Pulmonary artery endothelial cell (primary cell): ENCODE measurements at regions not wholly inside any gene's neighbourhood (a gene's known extent, or its start where the extent isn't known, plus 50 kb on each side); places are given as distances from the start of the nearest gene placed in this dataset.

Experiments used
- DNase-seq: peaks from one replicate; pipeline ENCODE4 v3.0.0-alpha.2; 2011; ENCODE audit warnings: low read depth, low spot score

GRCh38 chr9:81195206-81195605, 494.1 kb downstream of the TLE1 start:
- DNase-seq = no peak

- DNase-seq = no peak
Measured at GRCh38 chr9:81193362-81194339, 495.7 kb downstream of the TLE1 start.

GRCh38 chr9:81191222-81191621, 498.1 kb downstream of the TLE1 start:
- DNase-seq = no peak

GRCh38 chr9:81190659-81191058, 498.7 kb downstream of the TLE1 start:
- no peak for DNase-seq

- DNase-seq = no peak
Measured at GRCh38 chr9:81183761-81184160, 505.6 kb downstream of the TLE1 start.

GRCh38 chr9:81182431-81182830, 506.9 kb downstream of the TLE1 start:
- no peak for DNase-seq

GRCh38 chr9:81174023-81174422, 515.3 kb downstream of the TLE1 start:
- no peak for DNase-seq

- DNase-seq = no peak
Measured at GRCh38 chr9:81171689-81172088, 517.7 kb downstream of the TLE1 start.

- DNase-seq = no peak
Measured at GRCh38 chr9:81162361-81162760, 527.0 kb downstream of the TLE1 start.

- no peak for DNase-seq
Measured at GRCh38 chr9:81156381-81156780, 533.0 kb downstream of the TLE1 start.

GRCh38 chr9:81150016-81150625, 539.2 kb downstream of the TLE1 start:
- no peak for DNase-seq

GRCh38 chr9:81146684-81147337, 542.5 kb downstream of the TLE1 start:
- no peak for DNase-seq

GRCh38 chr9:81146241-81146640, 543.1 kb downstream of the TLE1 start:
- no peak for DNase-seq

- no peak for DNase-seq
Measured at GRCh38 chr9:81145331-81145963, 543.9 kb downstream of the TLE1 start.

GRCh38 chr9:81141961-81142360, 547.4 kb downstream of the TLE1 start:
- no peak for DNase-seq

GRCh38 chr9:81137976-81138568, 551.3 kb downstream of the TLE1 start:
- no peak for DNase-seq

- no peak for DNase-seq
Measured at GRCh38 chr9:81132796-81133195, 556.6 kb downstream of the TLE1 start.

GRCh38 chr9:81132318-81132717, 557.0 kb downstream of the TLE1 start:
- DNase-seq = no peak

- DNase-seq = no peak
Measured at GRCh38 chr9:81128701-81129100, 560.6 kb downstream of the TLE1 start.

- DNase-seq = no peak
Measured at GRCh38 chr9:81125446-81126092, 563.8 kb downstream of the TLE1 start.

- no peak for DNase-seq
Measured at GRCh38 chr9:81123526-81123925, 565.8 kb downstream of the TLE1 start.
